Keratinocyte (primary cell): ENCODE measurements at regions not wholly inside any gene's neighbourhood (a gene's known extent, or its start where the extent isn't known, plus 50 kb on each side); places are given as distances from the start of the nearest gene placed in this dataset.

ENCODE experiments used
- DNase-seq: peaks from one replicate; pipeline ENCODE4 v3.0.0-alpha.2; 2011; ENCODE audit warnings: low read depth, missing footprints, low spot score
- FAIRE-seq: peaks from 2 replicates; lab custom pipeline; 2011; peaks lifted over from hg19 to GRCh38; lab: Jason Lieb, UNC
- H2AFZ ChIP-seq: 2 replicates; pipeline ENCODE4 v1.6.0; 2012; ENCODE audit warnings: low read length, control low read depth, inconsistent platforms; ENCODE audit not compliant: control insufficient read depth
- H3K27ac ChIP-seq: 2 replicates; pipeline ENCODE4 v1.5.1; 2011; ENCODE audit warnings: low read length; ENCODE audit not compliant: control insufficient read depth, insufficient read depth
- H3K27me3 ChIP-seq: 3 replicates; pipeline ENCODE4 v1.6.0; 2011; ENCODE audit warnings: low read length; ENCODE audit not compliant: control insufficient read depth, insufficient read depth; ENCODE audit errors: extremely low read depth
- H3K36me3 ChIP-seq, 2 experiments: 2 replicates in 1 of 2; 3 replicates in 1 of 2; pipeline ENCODE4 v1.5.1; 2011; ENCODE audit warnings: low read length in 2 of 2, mild to moderate bottlenecking in 1 of 2; ENCODE audit not compliant: control insufficient read depth in 2 of 2, insufficient read depth in 2 of 2; ENCODE audit errors: extremely low read depth in 1 of 2
- H3K4me1 ChIP-seq: 3 replicates; pipeline ENCODE4 v1.5.1; 2011; ENCODE audit warnings: low read length; ENCODE audit not compliant: control insufficient read depth, insufficient read depth; ENCODE audit errors: extremely low read depth
- H3K4me2 ChIP-seq: 3 replicates; pipeline ENCODE4 v1.6.0; 2011; ENCODE audit warnings: low read depth, low read length; ENCODE audit not compliant: control insufficient read depth, insufficient read depth; ENCODE audit errors: extremely low read depth
- H3K4me3 ChIP-seq, 3 experiments: fragments of 200-600 bp in 1 of 3; sonication (generic) in 1 of 3; 2 replicates in 2 of 3; 3 replicates in 1 of 3; pipeline ENCODE4 v1.5.1; 2011 to 2016; ENCODE audit warnings: low read length in 3 of 3, mild to moderate bottlenecking in 3 of 3, control low read depth in 2 of 3, inconsistent platforms in 1 of 3, low read depth in 1 of 3, mixed read lengths in 1 of 3, mixed run types in 1 of 3, moderate library complexity in 1 of 3; ENCODE audit not compliant: control insufficient read depth in 2 of 3, insufficient read depth in 2 of 3; ENCODE audit errors: extremely low read depth in 1 of 3
- H3K79me2 ChIP-seq: 2 replicates; pipeline ENCODE4 v1.6.0; 2012; ENCODE audit warnings: low read length; ENCODE audit not compliant: control insufficient read depth, insufficient read depth
- H3K9ac ChIP-seq: 3 replicates; pipeline ENCODE4 v1.6.0; 2011; ENCODE audit warnings: low read length; ENCODE audit not compliant: control insufficient read depth, insufficient read depth; ENCODE audit errors: extremely low read depth
- H3K9me1 ChIP-seq: 3 replicates; pipeline ENCODE4 v1.6.0; 2011; ENCODE audit warnings: low read length; ENCODE audit not compliant: control insufficient read depth, insufficient read depth; ENCODE audit errors: extremely low read depth
- H3K9me3 ChIP-seq: 2 replicates; pipeline ENCODE4 v1.5.1; 2012; ENCODE audit warnings: low read depth, low read length; ENCODE audit not compliant: control insufficient read depth
- H4K20me1 ChIP-seq: 3 replicates; pipeline ENCODE4 v1.6.0; 2011; ENCODE audit warnings: low read length; ENCODE audit not compliant: control insufficient read depth, insufficient read depth; ENCODE audit errors: extremely low read depth
- EZH2 ChIP-seq: IDR thresholded peaks from one replicate; pipeline ENCODE4 v1.6.1; 2012; ENCODE audit warnings: inconsistent platforms, mild to moderate bottlenecking, low read length, moderate library complexity
- dilution Hi-C: fragments of 300-500 bp; cut with MboI; formaldehyde crosslinking; loops from one replicate; pipeline ENCODE4 v1.7.0; 2020; ENCODE audit warnings: low sequenced_read_pairs; ENCODE audit not compliant: extremely low pct_ligation_motif_present
- TF ChIP-seq, protein P1 (sequence below), 3 experiments: IDR thresholded peaks in 1 of 3; conservative IDR thresholded peaks in 1 of 3; optimal IDR thresholded peaks in 1 of 3; 2 replicates in 2 of 3; 3 replicates in 1 of 3; pipeline versions ENCODE3 to v1.5.1; 2011; ENCODE audit warnings: low read length in 3 of 3, mild to moderate bottlenecking in 3 of 3, moderate library complexity in 2 of 3, control low read depth in 1 of 3, inconsistent platforms in 1 of 3; ENCODE audit not compliant: insufficient read depth in 2 of 3; ENCODE audit errors: extremely low read depth in 1 of 3

- H3K27ac ChIP-seq = no peak overlapping the region
- no peaks in the 10 kb centered on the region for H3K9me1 ChIP-seq
- FAIRE-seq (no peak), DNase-seq (no peak)
- H3K4me2 ChIP-seq = no peak overlapping the region
- H3K9me3 ChIP-seq = no peaks in the 10 kb centered on the region
- dilution Hi-C loops = no loop called here
- no peak overlapping the region for H3K4me3 ChIP-seq
- no peaks in the 10 kb centered on the region for H4K20me1 ChIP-seq
- no peaks in the 10 kb centered on the region for H3K36me3 ChIP-seq
- no peaks in the 10 kb centered on the region for H3K4me1 ChIP-seq
- H3K27me3 ChIP-seq = peaks cover 31% of the 10 kb centered on the region
- H3K79me2 ChIP-seq = no peaks in the 10 kb centered on the region
- H2AFZ ChIP-seq = no peak overlapping the region
- H3K9ac ChIP-seq = no peak overlapping the region
- TF ChIP-seq, protein P1, sequence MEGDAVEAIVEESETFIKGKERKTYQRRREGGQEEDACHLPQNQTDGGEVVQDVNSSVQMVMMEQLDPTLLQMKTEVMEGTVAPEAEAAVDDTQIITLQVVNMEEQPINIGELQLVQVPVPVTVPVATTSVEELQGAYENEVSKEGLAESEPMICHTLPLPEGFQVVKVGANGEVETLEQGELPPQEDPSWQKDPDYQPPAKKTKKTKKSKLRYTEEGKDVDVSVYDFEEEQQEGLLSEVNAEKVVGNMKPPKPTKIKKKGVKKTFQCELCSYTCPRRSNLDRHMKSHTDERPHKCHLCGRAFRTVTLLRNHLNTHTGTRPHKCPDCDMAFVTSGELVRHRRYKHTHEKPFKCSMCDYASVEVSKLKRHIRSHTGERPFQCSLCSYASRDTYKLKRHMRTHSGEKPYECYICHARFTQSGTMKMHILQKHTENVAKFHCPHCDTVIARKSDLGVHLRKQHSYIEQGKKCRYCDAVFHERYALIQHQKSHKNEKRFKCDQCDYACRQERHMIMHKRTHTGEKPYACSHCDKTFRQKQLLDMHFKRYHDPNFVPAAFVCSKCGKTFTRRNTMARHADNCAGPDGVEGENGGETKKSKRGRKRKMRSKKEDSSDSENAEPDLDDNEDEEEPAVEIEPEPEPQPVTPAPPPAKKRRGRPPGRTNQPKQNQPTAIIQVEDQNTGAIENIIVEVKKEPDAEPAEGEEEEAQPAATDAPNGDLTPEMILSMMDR (optimal IDR thresholded peaks at IDR 0.05 in 1 of 3, IDR thresholded peaks at IDR 0.05 in 1 of 3, conservative IDR thresholded peaks at IDR 0.05 in 1 of 3; ENCODE audit: extremely low read depth in 1 of 3, insufficient read depth in 2 of 3, low read length in 3 of 3) = no peak
- no peak for TF ChIP-seq EZH2
These were observed 78.7 kb upstream of the SLCO4A1 start for GRCh38 chr20:62563561-62563960.

DNA sequence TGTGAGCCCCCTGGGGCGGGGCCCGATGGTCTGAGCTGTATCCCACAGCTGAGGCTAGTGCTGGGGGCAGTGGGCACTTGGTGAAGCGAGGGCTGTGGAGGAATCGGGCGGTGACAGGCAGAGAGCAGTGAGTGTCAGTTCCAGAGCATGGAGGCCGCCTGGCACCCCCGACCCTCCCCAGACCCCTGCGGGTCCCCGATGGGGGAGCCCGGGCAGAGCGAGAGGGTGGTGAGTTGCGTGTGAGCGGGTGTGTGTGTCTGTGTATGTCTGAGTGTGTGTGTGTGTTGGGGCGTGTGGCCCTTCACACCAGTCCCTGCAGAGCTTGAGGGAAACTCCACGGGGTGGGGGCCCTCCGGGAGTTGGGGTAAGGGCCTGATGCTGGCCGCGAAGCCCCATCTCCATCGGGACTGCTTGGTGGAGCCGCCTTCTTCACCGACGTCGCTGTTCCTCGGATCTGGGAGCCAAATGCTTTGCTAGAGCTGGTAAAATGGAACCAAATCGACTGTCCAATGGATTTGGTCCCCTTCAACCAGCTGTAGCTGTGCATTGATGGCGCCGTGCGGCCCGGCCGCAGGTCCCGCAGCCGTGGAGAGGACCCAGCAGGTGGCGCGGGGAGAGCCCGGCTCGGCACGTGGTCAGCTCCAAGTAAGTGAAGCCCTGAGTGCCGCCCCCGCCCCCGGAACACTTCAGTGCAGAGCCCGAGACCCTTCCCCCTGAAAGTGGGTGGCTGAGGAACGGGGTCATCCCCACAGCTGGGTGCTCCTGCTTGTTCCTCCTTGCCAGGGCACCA is 77.7 kb upstream of the SLCO4A1 start:
- no peaks in the 10 kb centered on the region for H4K20me1 ChIP-seq
- H3K9ac ChIP-seq = no peak overlapping the region
- no peak overlapping the region for H3K27ac ChIP-seq
- DNase-seq (no peak), FAIRE-seq (no peak)
- H3K4me2 ChIP-seq = no peak overlapping the region
- dilution Hi-C loops = no loop called here
- H3K36me3 ChIP-seq = no peaks in the 10 kb centered on the region
- H3K4me3 ChIP-seq = no peak overlapping the region
- H3K4me1 ChIP-seq = no peaks in the 10 kb centered on the region
- TF ChIP-seq, protein P1 (optimal IDR thresholded peaks at IDR 0.05 in 1 of 3, IDR thresholded peaks at IDR 0.05 in 1 of 3, conservative IDR thresholded peaks at IDR 0.05 in 1 of 3; ENCODE audit: extremely low read depth in 1 of 3, insufficient read depth in 2 of 3, low read length in 3 of 3) = no peak
- TF ChIP-seq EZH2 = no peak
- no peaks in the 10 kb centered on the region for H3K9me3 ChIP-seq
- H3K9me1 ChIP-seq = no peaks in the 10 kb centered on the region
- H3K79me2 ChIP-seq = no peaks in the 10 kb centered on the region
- H2AFZ ChIP-seq = no peak overlapping the region
- peaks cover 25% of the 10 kb centered on the region for H3K27me3 ChIP-seq
